GM19455 (cell line): ENCODE measurements at regions not wholly inside any gene's neighbourhood (a gene's known extent, or its start where the extent isn't known, plus 50 kb on each side); places are given as distances from the start of the nearest gene placed in this dataset.
A peak's percentile ranks its signal among the peaks of the same experiment; 100 is the strongest.

Experiments
- ATAC-seq: cut with Tn5 transposase; IDR thresholded peaks from one replicate; pipeline ENCODE4 v1.9.1; 2021; ENCODE audit not compliant: unreplicated experiment

- ATAC-seq = no peak
Observed at GRCh38 chr7:30212701-30213111, 71.7 kb upstream of the ZNRF2 start.

- no peak for ATAC-seq
Observed at GRCh38 chr7:30213637-30214036, 70.8 kb upstream of the ZNRF2 start.

- no peak for ATAC-seq
Observed at GRCh38 chr7:30214651-30215137, 69.7 kb upstream of the ZNRF2 start.

GRCh38 chr7:30221764-30222163 is 62.6 kb upstream of the ZNRF2 start:
- no peak for ATAC-seq

GRCh38 chr7:30222515-30223215 is 61.7 kb upstream of the ZNRF2 start:
- no peak for ATAC-seq

GRCh38 chr7:30223896-30224295 is 60.5 kb upstream of the ZNRF2 start:
- ATAC-seq = no peak

- ATAC-seq = no peak
Observed at GRCh38 chr7:30224511-30225062, 59.8 kb upstream of the ZNRF2 start.

- ATAC-seq = peak; percentile 78
Observed at GRCh38 chr7:30225863-30226613, 58.4 kb upstream of the ZNRF2 start.

- ATAC-seq = no peak
Observed at GRCh38 chr7:30226614-30227268, 57.7 kb upstream of the ZNRF2 start.

GRCh38 chr7:30231271-30231670 is 53.1 kb upstream of the ZNRF2 start:
- ATAC-seq = no peak

GRCh38 chr7:30232391-30232790 is 52.0 kb upstream of the ZNRF2 start:
- no peak for ATAC-seq
